Loucy (cell line): ENCODE measurements at regions not wholly inside any gene's neighbourhood (a gene's known extent, or its start where the extent isn't known, plus 50 kb on each side); places are given as distances from the start of the nearest gene placed in this dataset.
"Not testable (repeated sequence)": the region's sequence is repeated elsewhere in the genome, so short reads cannot be mapped to it uniquely, and the experiment has no call there.

Experiments used
- H2AFZ ChIP-seq: fragments of 200-600 bp; sonication (generic); 2 replicates; pipeline ENCODE4 v1.6.0; 2016; ENCODE audit warnings: antibody characterized with exemption, mild to moderate bottlenecking, low read length, moderate library complexity
- H3F3A ChIP-seq: fragments of 200-600 bp; 2 replicates; pipeline ENCODE4 v1.6.0; 2016; ENCODE audit warnings: antibody characterized with exemption, low read depth, mild to moderate bottlenecking
- H3K27me3 ChIP-seq: fragments of 200-600 bp; sonication (generic); 2 replicates; pipeline ENCODE4 v1.6.1; 2014; ENCODE audit warnings: low read length, mild to moderate bottlenecking; ENCODE audit not compliant: insufficient read depth, poor library complexity, severe bottlenecking
- H3K36me3 ChIP-seq: fragments of 200-600 bp; sonication (generic); 2 replicates; pipeline ENCODE4 v1.6.1; 2016; ENCODE audit warnings: low read length; ENCODE audit not compliant: insufficient read depth
- H3K4me1 ChIP-seq: fragments of 200-600 bp; sonication (generic); 2 replicates; pipeline ENCODE4 v1.5.1; 2014; ENCODE audit warnings: low read length, mild to moderate bottlenecking; ENCODE audit not compliant: insufficient read depth, poor library complexity, severe bottlenecking
- H3K4me2 ChIP-seq: fragments of 200-600 bp; sonication (generic); 2 replicates; pipeline ENCODE4 v1.6.0; 2014; ENCODE audit warnings: antibody characterized with exemption, low read length, low read depth, mild to moderate bottlenecking; ENCODE audit not compliant: poor library complexity, severe bottlenecking
- H3K4me3 ChIP-seq: fragments of 200-600 bp; sonication (generic); 2 replicates; pipeline ENCODE4 v1.5.1; 2014; ENCODE audit warnings: low read length, mild to moderate bottlenecking, mixed read lengths; ENCODE audit not compliant: poor library complexity, severe bottlenecking
- H3K79me2 ChIP-seq: fragments of 200-600 bp; sonication (generic); 2 replicates; pipeline ENCODE4 v1.6.1; 2014; ENCODE audit warnings: low read length; ENCODE audit not compliant: insufficient read depth
- H3K9ac ChIP-seq: fragments of 200-600 bp; sonication (generic); 2 replicates; pipeline ENCODE4 v1.6.0; 2014; ENCODE audit warnings: mild to moderate bottlenecking, low read depth, low read length, moderate library complexity; ENCODE audit not compliant: poor library complexity, severe bottlenecking
- H3K9me2 ChIP-seq: fragments of 200-600 bp; sonication (generic); replicated peaks from 2 replicates; pipeline ENCODE4 v1.6.1; 2016; ENCODE audit warnings: low read depth, low read length, mixed read lengths
- H3K9me3 ChIP-seq: fragments of 200-600 bp; sonication (generic); 2 replicates; pipeline ENCODE4 v1.6.1; 2014; ENCODE audit warnings: mild to moderate bottlenecking, antibody characterized with exemption, low read length, low read depth; ENCODE audit not compliant: insufficient read depth
- H4K20me1 ChIP-seq: fragments of 200-600 bp; sonication (generic); 2 replicates; pipeline ENCODE4 v1.6.0; 2014; ENCODE audit warnings: antibody characterized with exemption, low read length, mild to moderate bottlenecking; ENCODE audit not compliant: insufficient read depth, poor library complexity, severe bottlenecking
- EZH2phosphoT487 ChIP-seq: fragments of 200-600 bp; IDR thresholded peaks from 2 replicates; pipeline ENCODE4 v1.6.1; 2018; ENCODE audit warnings: antibody characterized with exemption, mild to moderate bottlenecking, moderate library complexity, borderline replicate concordance
- TF ChIP-seq, protein P1 (sequence below): fragments of 200-600 bp; sonication (generic); conservative IDR thresholded peaks from 2 replicates; pipeline ENCODE4 v1.5.1; 2014; ENCODE audit warnings: mild to moderate bottlenecking, antibody characterized with exemption, low read length

GRCh38 chr14:105686462-105687170, 160.2 kb downstream of the TMEM121 start:
- not testable (repeated sequence) for H3K4me3 ChIP-seq, H3K9me3 ChIP-seq, H2AFZ ChIP-seq, H3K27me3 ChIP-seq, H3K4me1 ChIP-seq, H3K9ac ChIP-seq, H3K9me2 ChIP-seq, H3K36me3 ChIP-seq, H3F3A ChIP-seq, H3K79me2 ChIP-seq, H3K4me2 ChIP-seq, H4K20me1 ChIP-seq

GRCh38 chr14:105687171-105688022, 161.0 kb downstream of the TMEM121 start:
- H3K79me2 ChIP-seq, H3K9ac ChIP-seq, H3F3A ChIP-seq, H3K4me3 ChIP-seq, H3K9me2 ChIP-seq, H3K4me1 ChIP-seq, H3K4me2 ChIP-seq, H4K20me1 ChIP-seq, H2AFZ ChIP-seq, H3K27me3 ChIP-seq, H3K9me3 ChIP-seq, H3K36me3 ChIP-seq: not testable (repeated sequence)

GRCh38 chr14:105688023-105688351, 161.6 kb downstream of the TMEM121 start:
- not testable (repeated sequence) for H3K4me1 ChIP-seq, H3K27me3 ChIP-seq, H3K36me3 ChIP-seq, H3K79me2 ChIP-seq, H3K4me2 ChIP-seq, H3K9me2 ChIP-seq, H4K20me1 ChIP-seq, H3F3A ChIP-seq, H3K9me3 ChIP-seq, H3K4me3 ChIP-seq, H2AFZ ChIP-seq, H3K9ac ChIP-seq

DNA sequence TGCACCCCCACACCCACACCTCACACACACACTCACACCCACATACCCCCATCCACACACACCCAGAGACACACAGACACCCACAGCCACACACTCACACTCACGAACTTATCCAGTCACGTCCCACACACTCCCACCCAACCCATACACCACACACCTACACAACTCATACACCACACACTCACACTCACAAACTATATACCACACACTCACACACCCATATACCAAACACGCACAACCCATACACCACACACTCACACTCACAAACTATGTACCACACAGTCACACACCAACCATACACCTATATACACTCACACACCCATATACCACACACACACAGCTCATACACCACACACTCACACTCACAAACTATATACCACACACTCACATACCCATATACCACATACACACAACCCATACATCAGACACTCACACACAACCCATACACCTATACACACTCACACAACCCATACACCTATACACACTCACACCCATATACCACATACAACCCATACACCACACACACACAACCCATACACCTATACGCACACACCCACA, 162.4 kb downstream of the TMEM121 start:
- H3F3A ChIP-seq, H3K36me3 ChIP-seq, H3K4me3 ChIP-seq, H3K9ac ChIP-seq, H3K9me2 ChIP-seq, H3K4me1 ChIP-seq, H3K27me3 ChIP-seq, H3K4me2 ChIP-seq, H3K9me3 ChIP-seq, H4K20me1 ChIP-seq, H3K79me2 ChIP-seq, H2AFZ ChIP-seq: not testable (repeated sequence)

GRCh38 chr14:105689722-105690121, 163.3 kb downstream of the TMEM121 start:
- Histone ChIP-seq H3K4me3 (no peak overlapping the region), H3K4me1 (no peaks in the 10 kb centered on the region), H3K4me2 (no peak overlapping the region), H3K9ac (no peak overlapping the region), H2AFZ (no peak overlapping the region), H3K27me3 (no peaks in the 10 kb centered on the region), H3F3A (no peaks in the 10 kb centered on the region), H3K9me3 (no peaks in the 10 kb centered on the region; the same call in 1 of the 2 replicates), H3K79me2 (no peaks in the 10 kb centered on the region), H3K9me2 (no peaks in the 10 kb centered on the region), H4K20me1 (no peaks in the 10 kb centered on the region), H3K36me3 (no peaks in the 10 kb centered on the region)
- TF ChIP-seq, protein P1, sequence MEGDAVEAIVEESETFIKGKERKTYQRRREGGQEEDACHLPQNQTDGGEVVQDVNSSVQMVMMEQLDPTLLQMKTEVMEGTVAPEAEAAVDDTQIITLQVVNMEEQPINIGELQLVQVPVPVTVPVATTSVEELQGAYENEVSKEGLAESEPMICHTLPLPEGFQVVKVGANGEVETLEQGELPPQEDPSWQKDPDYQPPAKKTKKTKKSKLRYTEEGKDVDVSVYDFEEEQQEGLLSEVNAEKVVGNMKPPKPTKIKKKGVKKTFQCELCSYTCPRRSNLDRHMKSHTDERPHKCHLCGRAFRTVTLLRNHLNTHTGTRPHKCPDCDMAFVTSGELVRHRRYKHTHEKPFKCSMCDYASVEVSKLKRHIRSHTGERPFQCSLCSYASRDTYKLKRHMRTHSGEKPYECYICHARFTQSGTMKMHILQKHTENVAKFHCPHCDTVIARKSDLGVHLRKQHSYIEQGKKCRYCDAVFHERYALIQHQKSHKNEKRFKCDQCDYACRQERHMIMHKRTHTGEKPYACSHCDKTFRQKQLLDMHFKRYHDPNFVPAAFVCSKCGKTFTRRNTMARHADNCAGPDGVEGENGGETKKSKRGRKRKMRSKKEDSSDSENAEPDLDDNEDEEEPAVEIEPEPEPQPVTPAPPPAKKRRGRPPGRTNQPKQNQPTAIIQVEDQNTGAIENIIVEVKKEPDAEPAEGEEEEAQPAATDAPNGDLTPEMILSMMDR: no peak
- no peak for TF ChIP-seq EZH2phosphoT487
